ENCODE measurements at regions not wholly inside any gene's neighbourhood (a gene's known extent, or its start where the extent isn't known, plus 50 kb on each side); places are given as distances from the start of the nearest gene placed in this dataset.

- CTCF ChIA-PET, result no interaction called here
- POLR2A ChIA-PET, result no interaction called here
These were observed 57.3 kb upstream of the SPON1 start for GRCh38 chr11:13905137-13905781.

GRCh38 chr11:13907678-13908077 is 54.8 kb upstream of the SPON1 start:
- ChIA-PET POLR2A (no interaction called here), CTCF (no interaction called here)

- CTCF ChIA-PET, result no interaction called here
- POLR2A ChIA-PET, result no interaction called here
These were observed 54.0 kb upstream of the SPON1 start for GRCh38 chr11:13908535-13908934.

Data from activated CD8-positive, alpha-beta memory T cell treated with anti-CD3 and anti-CD28 coated beads for 36 hours (primary cell).